ENCODE measurements at regions not wholly inside any gene's neighbourhood (a gene's known extent, or its start where the extent isn't known, plus 50 kb on each side); places are given as distances from the start of the nearest gene placed in this dataset.

GRCh38 chr9:136595245-136596153, 49.7 kb upstream of the NOTCH1 start:
- Mint-ChIP-seq H3K27ac (ENCODE audit: unreplicated experiment) (no peak overlapping the region), H3K4me1 (ENCODE audit: low read depth, unreplicated experiment) (no peaks in the 10 kb centered on the region), H3K9me3 (ENCODE audit: unreplicated experiment) (peaks cover 8% of the 10 kb centered on the region), H3K27me3 (ENCODE audit: low read depth, unreplicated experiment) (peaks cover 18% of the 10 kb centered on the region), H3K4me3 (ENCODE audit: unreplicated experiment) (no peak overlapping the region), H3K36me3 (ENCODE audit: low read depth, unreplicated experiment) (no peaks in the 10 kb centered on the region)
- TF ChIP-seq CTCF (IDR thresholded peaks at IDR 0.05; ENCODE audit: insufficient read depth, low read depth, low read length) (no peak), EZH2 (IDR thresholded peaks at IDR 0.05; ENCODE audit: insufficient read depth, low read length) (no peak)
- H3K4me3 ChIP-seq (ENCODE audit: insufficient read depth, low read depth, low read length), result no peak overlapping the region
- no peaks in the 10 kb centered on the region for H3K79me2 ChIP-seq (ENCODE audit: insufficient read depth, low read length)
- no peak overlapping the region for H3K4me2 ChIP-seq (ENCODE audit: low read length)
- peaks cover under 1% of the 10 kb centered on the region for H3K27me3 ChIP-seq (ENCODE audit: insufficient read depth, low read length)
- FAIRE-seq, result no peak
- no peaks in the 10 kb centered on the region for H3K36me3 ChIP-seq (ENCODE audit: insufficient read depth, low read length)
- no peaks in the 10 kb centered on the region for H4K20me1 ChIP-seq (ENCODE audit: insufficient read depth, low read length)
- H3K4me1 ChIP-seq (ENCODE audit: insufficient read depth, low read length), result no peaks in the 10 kb centered on the region
- DNase-seq (ENCODE audit: low read depth), result no peak
- no peak overlapping the region for H3K27ac ChIP-seq (ENCODE audit: low read depth, low read length)
- H2AFZ ChIP-seq (ENCODE audit: low read depth, low read length), result no peak overlapping the region
- no peaks in the 10 kb centered on the region for H3K9me3 ChIP-seq (ENCODE audit: insufficient read depth, low read depth, low read length)
- H3K9ac ChIP-seq (ENCODE audit: low read length), result no peak overlapping the region

Measured in astrocyte (in vitro differentiated cells and primary cell).